GM12873 (cell line): ENCODE measurements at regions not wholly inside any gene's neighbourhood (a gene's known extent, or its start where the extent isn't known, plus 50 kb on each side); places are given as distances from the start of the nearest gene placed in this dataset.

Source experiments
- CTCF ChIP-seq: IDR thresholded peaks from 2 replicates; pipeline ENCODE4 v1.5.1; 2012; ENCODE audit warnings: low read depth, mild to moderate bottlenecking, moderate library complexity, low read length, control low read depth; ENCODE audit not compliant: insufficient read depth; ENCODE audit errors: missing control alignments

- no peak for TF ChIP-seq CTCF
Measured at GRCh38 chr3:5462086-5462485, 274.6 kb downstream of the EDEM1 start.

- TF ChIP-seq CTCF: no peak
Measured at GRCh38 chr3:5463991-5464390, 276.5 kb downstream of the EDEM1 start.

GRCh38 chr3:5464649-5465048, 277.1 kb downstream of the EDEM1 start:
- TF ChIP-seq CTCF: no peak

- TF ChIP-seq CTCF: no peak
Measured at GRCh38 chr3:5465183-5465582, 277.7 kb downstream of the EDEM1 start.

GRCh38 chr3:5466065-5466464, 278.6 kb downstream of the EDEM1 start:
- TF ChIP-seq CTCF: no peak

- TF ChIP-seq CTCF: no peak
Measured at GRCh38 chr3:5466717-5467116, 279.2 kb downstream of the EDEM1 start.

GRCh38 chr3:5473471-5473870, 286.0 kb downstream of the EDEM1 start:
- no peak for TF ChIP-seq CTCF
